MM.1S (cell line): ENCODE measurements at regions not wholly inside any gene's neighbourhood (a gene's known extent, or its start where the extent isn't known, plus 50 kb on each side); places are given as distances from the start of the nearest gene placed in this dataset.

Experiments used
- DNase-seq: peaks from one replicate; pipeline ENCODE4 v3.0.0-alpha.2; 2015
- H2AFZ ChIP-seq: fragments of 300-600 bp; sonication (generic); 2 replicates; pipeline ENCODE4 v1.6.0; 2016; ENCODE audit warnings: antibody characterized with exemption, low read length
- H3F3A ChIP-seq: fragments of 300-600 bp; sonication (generic); 2 replicates; pipeline ENCODE4 v1.6.1; 2016; ENCODE audit warnings: mild to moderate bottlenecking, antibody characterized with exemption, low read length, moderate library complexity, mixed read lengths; ENCODE audit not compliant: insufficient read depth
- H3K27ac ChIP-seq: fragments of 300-600 bp; sonication (generic); 2 replicates; pipeline ENCODE4 v1.5.1; 2016; ENCODE audit warnings: mild to moderate bottlenecking, low read length
- H3K27me3 ChIP-seq: fragments of 300-600 bp; sonication (generic); replicated peaks from 2 replicates; pipeline ENCODE4 v1.6.0; 2016; ENCODE audit warnings: low read length; ENCODE audit not compliant: insufficient read depth
- H3K36me3 ChIP-seq: fragments of 300-600 bp; sonication (generic); replicated peaks from 2 replicates; pipeline ENCODE4 v1.6.1; 2016; ENCODE audit warnings: mild to moderate bottlenecking, low read length, mixed read lengths; ENCODE audit not compliant: insufficient read depth
- H3K4me1 ChIP-seq: fragments of 300-600 bp; sonication (generic); 2 replicates; pipeline ENCODE4 v1.6.1; 2016; ENCODE audit warnings: low read length, mixed read lengths
- H3K4me2 ChIP-seq: fragments of 300-600 bp; sonication (generic); 2 replicates; pipeline ENCODE4 v1.6.0; 2016; ENCODE audit warnings: low read depth, low read length
- H3K4me3 ChIP-seq: fragments of 300-600 bp; sonication (generic); 2 replicates; pipeline ENCODE4 v1.5.1; 2016; ENCODE audit warnings: low read length, mixed read lengths
- H3K79me2 ChIP-seq: fragments of 300-600 bp; sonication (generic); 2 replicates; pipeline ENCODE4 v1.6.1; 2016; ENCODE audit warnings: mixed run types, low read length, mixed read lengths
- H3K9ac ChIP-seq: fragments of 300-600 bp; sonication (generic); 2 replicates; pipeline ENCODE4 v1.6.1; 2016; ENCODE audit warnings: low read length, mixed read lengths
- H3K9me2 ChIP-seq: fragments of 300-600 bp; sonication (generic); replicated peaks from 2 replicates; pipeline ENCODE4 v1.6.1; 2016; ENCODE audit warnings: mild to moderate bottlenecking, low read length, mixed read lengths; ENCODE audit not compliant: insufficient read depth
- H3K9me3 ChIP-seq: fragments of 300-600 bp; sonication (generic); replicated peaks from 2 replicates; pipeline ENCODE4 v1.6.1; 2016; ENCODE audit warnings: mild to moderate bottlenecking, low read length, mixed read lengths; ENCODE audit not compliant: insufficient read depth
- H4K20me1 ChIP-seq: fragments of 300-600 bp; sonication (generic); 2 replicates; pipeline ENCODE4 v1.6.1; 2016; ENCODE audit warnings: mild to moderate bottlenecking, low read length, moderate library complexity, mixed read lengths; ENCODE audit not compliant: insufficient read depth
- CTCF ChIP-seq: fragments of 300-600 bp; sonication (generic); IDR thresholded peaks from 2 replicates; pipeline ENCODE4 v1.5.1; 2016; ENCODE audit warnings: antibody characterized with exemption, low read length, mixed read lengths
- EZH2 ChIP-seq: fragments of 300-600 bp; sonication (generic); optimal IDR thresholded peaks from 2 replicates; pipeline ENCODE3; 2017; ENCODE audit warnings: low read depth, mild to moderate bottlenecking, antibody characterized with exemption, low read length, mixed read lengths
- EZH2phosphoT487 ChIP-seq: fragments of 300-600 bp; sonication (generic); IDR thresholded peaks from 2 replicates; pipeline ENCODE4 v1.6.1; 2018; ENCODE audit warnings: antibody characterized with exemption, low read length

- no peaks in the 10 kb centered on the region for H3F3A ChIP-seq
- H3K9ac ChIP-seq: no peak overlapping the region
- no peaks in the 10 kb centered on the region for H3K79me2 ChIP-seq
- no peaks in the 10 kb centered on the region for H3K4me1 ChIP-seq
- DNase-seq: no peak
- H4K20me1 ChIP-seq: no peaks in the 10 kb centered on the region
- no peak overlapping the region for H3K4me2 ChIP-seq
- no peaks in the 10 kb centered on the region for H3K36me3 ChIP-seq
- no peak overlapping the region for H3K4me3 ChIP-seq
- no peak overlapping the region for H2AFZ ChIP-seq
- no peaks in the 10 kb centered on the region for H3K9me2 ChIP-seq
- H3K27me3 ChIP-seq: no peaks in the 10 kb centered on the region
- H3K27ac ChIP-seq: no peak overlapping the region
- TF ChIP-seq EZH2phosphoT487: no peak
- TF ChIP-seq CTCF: no peak
- no peak for TF ChIP-seq EZH2
- H3K9me3 ChIP-seq: no peaks in the 10 kb centered on the region
These were observed 69.9 kb upstream of the MMADHC start for GRCh38 chr2:149657401-149658040.

GRCh38 chr2:149656996-149657395, 69.4 kb upstream of the MMADHC start:
- TF ChIP-seq CTCF (no peak), EZH2phosphoT487 (no peak), EZH2 (no peak)

GRCh38 chr2:149653831-149654445, 66.4 kb upstream of the MMADHC start:
- Histone ChIP-seq H3K4me1 (no peaks in the 10 kb centered on the region), H3K4me3 (no peak overlapping the region), H3K9ac (no peak overlapping the region), H3K36me3 (no peaks in the 10 kb centered on the region), H3K79me2 (no peaks in the 10 kb centered on the region), H2AFZ (no peak overlapping the region), H3F3A (no peaks in the 10 kb centered on the region), H3K27ac (no peak overlapping the region), H3K9me2 (no peaks in the 10 kb centered on the region), H3K27me3 (no peaks in the 10 kb centered on the region), H4K20me1 (no peaks in the 10 kb centered on the region), H3K4me2 (no peak overlapping the region), H3K9me3 (no peaks in the 10 kb centered on the region)
- no peak for DNase-seq
- TF ChIP-seq EZH2 (no peak), EZH2phosphoT487 (no peak), CTCF (no peak)

More at GRCh38 chr2:149656996-149657395, 69.4 kb upstream of the MMADHC start:
- Histone ChIP-seq H3K36me3 (no peaks in the 10 kb centered on the region), H3K9ac (no peak overlapping the region), H3K4me1 (no peaks in the 10 kb centered on the region), H3K4me3 (no peak overlapping the region), H3K27ac (no peak overlapping the region), H3K9me2 (no peaks in the 10 kb centered on the region), H3K27me3 (no peaks in the 10 kb centered on the region), H3K4me2 (no peak overlapping the region), H4K20me1 (no peaks in the 10 kb centered on the region), H2AFZ (no peak overlapping the region), H3K79me2 (no peaks in the 10 kb centered on the region), H3F3A (no peaks in the 10 kb centered on the region), H3K9me3 (no peaks in the 10 kb centered on the region)
- DNase-seq: no peak
